ENCODE measurements at regions not wholly inside any gene's neighbourhood (a gene's known extent, or its start where the extent isn't known, plus 50 kb on each side); places are given as distances from the start of the nearest gene placed in this dataset.

GRCh38 chr14:105862581-105863239 is 336.3 kb downstream of the TMEM121 start:
- TF ChIP-seq ATF3 (IDR thresholded peaks at IDR 0.05) (no peak), RXRA (IDR thresholded peaks at IDR 0.05) (no peak), CTCF (IDR thresholded peaks at IDR 0.05; ENCODE audit: low read depth, low read length, missing input control) (no peak), EGR1 (IDR thresholded peaks at IDR 0.05; ENCODE audit: low read depth in 2 of 2) (no peak), TAF1 (conservative IDR thresholded peaks at IDR 0.05) (no peak), MAX (IDR thresholded peaks at IDR 0.05) (no peak)
- TF ChIP-seq, protein P1, sequence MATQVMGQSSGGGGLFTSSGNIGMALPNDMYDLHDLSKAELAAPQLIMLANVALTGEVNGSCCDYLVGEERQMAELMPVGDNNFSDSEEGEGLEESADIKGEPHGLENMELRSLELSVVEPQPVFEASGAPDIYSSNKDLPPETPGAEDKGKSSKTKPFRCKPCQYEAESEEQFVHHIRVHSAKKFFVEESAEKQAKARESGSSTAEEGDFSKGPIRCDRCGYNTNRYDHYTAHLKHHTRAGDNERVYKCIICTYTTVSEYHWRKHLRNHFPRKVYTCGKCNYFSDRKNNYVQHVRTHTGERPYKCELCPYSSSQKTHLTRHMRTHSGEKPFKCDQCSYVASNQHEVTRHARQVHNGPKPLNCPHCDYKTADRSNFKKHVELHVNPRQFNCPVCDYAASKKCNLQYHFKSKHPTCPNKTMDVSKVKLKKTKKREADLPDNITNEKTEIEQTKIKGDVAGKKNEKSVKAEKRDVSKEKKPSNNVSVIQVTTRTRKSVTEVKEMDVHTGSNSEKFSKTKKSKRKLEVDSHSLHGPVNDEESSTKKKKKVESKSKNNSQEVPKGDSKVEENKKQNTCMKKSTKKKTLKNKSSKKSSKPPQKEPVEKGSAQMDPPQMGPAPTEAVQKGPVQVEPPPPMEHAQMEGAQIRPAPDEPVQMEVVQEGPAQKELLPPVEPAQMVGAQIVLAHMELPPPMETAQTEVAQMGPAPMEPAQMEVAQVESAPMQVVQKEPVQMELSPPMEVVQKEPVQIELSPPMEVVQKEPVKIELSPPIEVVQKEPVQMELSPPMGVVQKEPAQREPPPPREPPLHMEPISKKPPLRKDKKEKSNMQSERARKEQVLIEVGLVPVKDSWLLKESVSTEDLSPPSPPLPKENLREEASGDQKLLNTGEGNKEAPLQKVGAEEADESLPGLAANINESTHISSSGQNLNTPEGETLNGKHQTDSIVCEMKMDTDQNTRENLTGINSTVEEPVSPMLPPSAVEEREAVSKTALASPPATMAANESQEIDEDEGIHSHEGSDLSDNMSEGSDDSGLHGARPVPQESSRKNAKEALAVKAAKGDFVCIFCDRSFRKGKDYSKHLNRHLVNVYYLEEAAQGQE (IDR thresholded peaks at IDR 0.05) = no peak
